Omental fat pad (tissue), 3 donors: ENCODE measurements at regions not wholly inside any gene's neighbourhood (a gene's known extent, or its start where the extent isn't known, plus 50 kb on each side); places are given as distances from the start of the nearest gene placed in this dataset.

Experiments
- ATAC-seq: fragments of 150-250 bp; one replicate; pipeline ENCODE4 v1.9.1; 2016; ENCODE audit warnings: mild to moderate bottlenecking, moderate library complexity; ENCODE audit not compliant: low FRiP score
- DNase-seq: peaks from one replicate; pipeline ENCODE4 v3.0.0-alpha.2; 2019; ENCODE audit warnings: low spot score
- CTCF ChIP-seq, 3 donors: fragments of 450-650 bp; IDR thresholded peaks; one replicate each; pipeline ENCODE4 v1.5.1; 2016 to 2017; ENCODE audit warnings: antibody characterized with exemption in 3 of 3, mild to moderate bottlenecking in 3 of 3, moderate library complexity in 2 of 3

- ATAC-seq (no peak), DNase-seq (no peak)
- no peak for TF ChIP-seq CTCF (IDR thresholded peaks at IDR 0.05)
Observed at GRCh38 chr7:8931906-8932646, 498.7 kb downstream of the NXPH1 start.

- no peak for ATAC-seq
- no peak for TF ChIP-seq CTCF (IDR thresholded peaks at IDR 0.05)
- DNase-seq = no peak
Observed at GRCh38 chr7:8932751-8933150, 499.3 kb downstream of the NXPH1 start.

GRCh38 chr7:8937204-8937603 is 503.8 kb downstream of the NXPH1 start:
- ATAC-seq (no peak), DNase-seq (no peak)
- no peak for TF ChIP-seq CTCF (IDR thresholded peaks at IDR 0.05)

- no peak for TF ChIP-seq CTCF (IDR thresholded peaks at IDR 0.05)
- no peak for ATAC-seq
Observed at GRCh38 chr7:8938044-8938805, 504.8 kb downstream of the NXPH1 start.

GRCh38 chr7:8939446-8939845 is 506.0 kb downstream of the NXPH1 start:
- no peak for DNase-seq
- TF ChIP-seq CTCF (IDR thresholded peaks at IDR 0.05) = no peak
- no peak for ATAC-seq

More at GRCh38 chr7:8938044-8938805, 504.8 kb downstream of the NXPH1 start:
- DNase-seq = no peak

GRCh38 chr7:8963722-8964121 is 530.3 kb downstream of the NXPH1 start:
- no peak for TF ChIP-seq CTCF (IDR thresholded peaks at IDR 0.05)
- DNase-seq (no peak), ATAC-seq (no peak)

- ATAC-seq = no peak
- TF ChIP-seq CTCF (IDR thresholded peaks at IDR 0.05) = no peak
Observed at GRCh38 chr7:8965177-8965576, 531.8 kb downstream of the NXPH1 start.

More at GRCh38 chr7:8965177-8965576, 531.8 kb downstream of the NXPH1 start:
- no peak for DNase-seq
